GM18499 (cell line): ENCODE measurements at regions not wholly inside any gene's neighbourhood (a gene's known extent, or its start where the extent isn't known, plus 50 kb on each side); places are given as distances from the start of the nearest gene placed in this dataset.
A peak's percentile ranks its signal among the peaks of the same experiment; 100 is the strongest.

Experiments used
- ATAC-seq: cut with Tn5 transposase; IDR thresholded peaks from one replicate; pipeline ENCODE4 v1.9.1; 2021; ENCODE audit warnings: moderate number of reproducible peaks; ENCODE audit not compliant: insufficient read depth, unreplicated experiment

DNA sequence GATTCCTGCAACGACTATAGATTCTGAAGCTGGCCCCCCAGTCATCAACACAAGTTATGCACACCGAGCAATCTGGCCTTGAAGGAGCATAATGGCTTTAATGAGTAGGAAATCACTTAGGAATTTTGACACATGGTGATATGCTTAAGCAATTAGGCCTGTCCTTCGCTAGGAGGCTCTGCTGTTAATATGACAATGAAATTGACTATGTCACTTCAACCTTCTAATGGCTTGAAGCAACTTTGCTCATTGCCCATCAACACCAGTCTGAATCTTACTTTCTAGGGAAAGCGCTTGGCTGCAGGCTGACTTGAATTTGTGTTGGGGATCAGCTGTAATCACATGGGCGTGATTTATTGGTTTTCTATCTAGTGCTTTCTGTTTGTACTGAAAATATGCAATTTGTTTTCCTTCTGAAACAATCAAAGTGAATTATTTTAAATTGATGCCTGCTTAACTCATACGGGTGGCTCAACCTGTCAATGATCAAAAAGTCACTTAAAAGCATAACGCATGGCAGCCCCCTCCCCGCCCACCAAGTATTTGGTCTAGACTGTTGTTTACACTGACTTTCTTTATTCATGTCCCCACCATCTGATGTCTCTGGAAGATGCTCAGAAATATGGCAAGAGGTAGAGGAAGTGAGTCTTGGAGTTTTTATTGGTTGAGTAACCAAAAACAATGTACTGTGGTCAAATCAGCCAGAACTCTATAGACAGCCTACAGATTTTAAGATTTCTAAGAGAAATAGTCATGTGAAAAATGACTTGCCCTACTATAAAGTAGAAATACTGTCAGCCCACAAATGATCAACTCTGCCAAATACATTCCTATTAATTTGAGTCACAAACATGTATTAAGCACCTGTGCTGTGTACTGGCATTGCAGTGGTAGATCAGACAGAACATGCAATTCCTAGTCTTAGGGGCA, 344.9 kb downstream of the RBM43 start:
- ATAC-seq, result peak; percentile 72

DNA sequence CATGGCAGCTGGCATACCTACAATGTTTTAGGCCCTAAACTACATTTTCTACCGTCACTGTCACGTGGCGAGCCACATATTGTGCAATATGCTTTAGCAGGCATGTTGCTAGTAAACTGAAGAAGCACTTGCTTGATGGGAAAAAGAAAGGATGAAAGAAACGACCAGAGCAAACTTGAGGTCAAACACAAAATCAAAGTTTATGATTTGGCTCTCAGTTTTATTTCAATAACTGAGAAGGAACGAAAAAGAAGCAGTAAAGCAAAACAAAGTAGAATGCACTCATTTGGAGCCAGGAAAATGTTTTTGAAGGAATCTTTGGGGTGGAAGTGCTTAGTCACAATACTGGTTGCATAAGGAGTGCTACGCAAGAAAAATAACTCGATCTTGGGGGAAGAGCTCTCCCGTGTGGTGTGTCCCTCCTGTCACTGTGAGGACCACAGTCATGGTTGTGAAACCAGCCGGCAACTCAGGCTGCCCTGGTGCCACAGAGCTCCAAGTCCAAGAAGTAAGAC, 349.8 kb downstream of the RBM43 start:
- ATAC-seq, result no peak

DNA sequence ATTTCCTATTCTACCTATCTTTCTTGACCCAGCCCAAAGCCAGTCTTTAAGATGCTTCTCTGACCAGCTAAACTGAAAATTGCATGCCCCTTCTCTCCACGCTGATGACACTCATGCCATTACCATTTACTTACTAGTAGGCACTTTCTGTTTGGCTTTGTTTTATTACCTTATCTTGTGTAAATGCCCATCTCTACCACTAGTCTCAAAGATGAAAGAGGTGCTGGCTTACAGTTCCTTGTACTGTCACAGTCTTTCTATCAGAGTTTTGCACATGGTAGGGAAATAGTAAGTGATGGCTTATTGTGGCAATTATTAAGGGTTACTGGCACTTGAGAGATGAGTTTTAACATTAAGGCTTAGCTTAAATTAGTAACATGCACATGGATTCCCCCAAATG, 352.1 kb downstream of the RBM43 start:
- no peak for ATAC-seq

DNA sequence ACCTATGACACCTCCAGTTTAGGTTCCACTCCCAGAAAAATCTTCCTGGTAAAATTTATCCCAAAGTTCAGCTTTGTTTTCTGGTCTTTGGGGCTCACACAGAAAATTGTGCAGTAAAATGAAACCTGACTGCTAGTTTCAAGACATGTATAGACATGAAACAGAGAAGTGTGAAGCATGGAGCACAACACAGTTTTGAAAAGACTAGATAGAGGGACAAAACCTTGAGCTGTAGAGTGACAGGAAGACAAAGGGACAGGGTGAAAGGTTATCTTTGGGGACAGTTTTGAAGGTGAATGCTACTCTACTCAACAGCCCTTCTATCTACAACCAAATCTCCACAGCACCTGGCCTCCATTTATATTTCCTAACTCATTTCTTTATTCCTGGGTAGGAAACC, 352.6 kb downstream of the RBM43 start:
- ATAC-seq, result peak; percentile 60

DNA sequence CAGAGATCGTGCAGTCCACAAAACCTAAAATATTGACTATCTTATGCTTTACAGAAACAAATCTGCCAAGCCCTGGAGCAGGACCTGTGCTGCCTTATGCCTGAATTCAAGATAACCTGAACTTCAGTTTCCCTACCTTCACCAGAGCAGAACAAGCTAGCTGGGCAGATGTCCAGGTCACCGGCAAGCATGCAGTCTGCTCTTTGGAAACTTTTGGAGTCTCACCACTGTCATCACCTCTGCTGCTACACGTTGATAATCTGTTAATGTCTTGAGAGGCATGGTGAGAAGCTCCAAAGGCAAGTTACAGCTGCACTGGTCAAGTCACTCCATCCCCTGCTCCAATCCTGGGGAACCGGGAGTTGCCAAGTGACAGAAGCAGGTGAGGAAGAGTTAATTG, 354.2 kb downstream of the RBM43 start:
- no peak for ATAC-seq

DNA sequence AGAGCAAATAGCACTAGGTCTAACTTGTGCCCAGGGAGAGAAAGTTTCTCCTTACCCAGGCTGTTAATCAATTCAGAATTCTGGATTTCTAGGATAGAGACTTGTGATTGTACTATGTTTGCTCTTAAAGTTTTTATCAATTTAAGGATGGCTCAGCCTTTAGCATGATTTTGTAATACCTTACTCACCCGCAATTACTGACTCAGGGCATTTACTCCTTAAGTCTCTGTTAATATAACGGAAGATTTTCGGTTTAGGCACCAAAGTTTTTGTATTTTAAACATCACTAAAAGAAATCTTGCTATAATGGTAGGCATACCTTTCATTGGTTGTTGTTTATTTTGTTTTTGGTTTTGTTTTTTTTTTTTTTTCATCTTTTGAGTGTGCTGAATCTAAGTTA, 358.2 kb downstream of the RBM43 start:
- no peak for ATAC-seq

DNA sequence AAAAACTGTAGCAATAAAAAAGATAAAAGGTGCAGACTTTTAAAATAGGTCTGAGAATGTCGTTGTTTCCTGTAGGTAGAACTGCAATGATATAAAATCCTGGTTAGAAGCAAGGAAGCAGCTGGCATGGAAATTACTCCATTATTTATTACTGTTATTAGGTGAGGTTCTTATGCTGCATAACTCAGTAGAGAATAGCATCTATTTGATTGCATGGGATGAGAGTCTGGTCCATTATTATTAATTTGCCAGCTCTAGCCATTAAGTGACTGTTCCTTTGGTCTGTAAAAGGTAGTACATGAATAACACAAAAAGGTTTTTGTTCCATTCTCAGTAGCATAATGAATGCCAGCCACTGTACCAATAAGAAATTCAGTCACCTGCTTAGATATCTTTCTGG, 358.6 kb downstream of the RBM43 start:
- no peak for ATAC-seq

DNA sequence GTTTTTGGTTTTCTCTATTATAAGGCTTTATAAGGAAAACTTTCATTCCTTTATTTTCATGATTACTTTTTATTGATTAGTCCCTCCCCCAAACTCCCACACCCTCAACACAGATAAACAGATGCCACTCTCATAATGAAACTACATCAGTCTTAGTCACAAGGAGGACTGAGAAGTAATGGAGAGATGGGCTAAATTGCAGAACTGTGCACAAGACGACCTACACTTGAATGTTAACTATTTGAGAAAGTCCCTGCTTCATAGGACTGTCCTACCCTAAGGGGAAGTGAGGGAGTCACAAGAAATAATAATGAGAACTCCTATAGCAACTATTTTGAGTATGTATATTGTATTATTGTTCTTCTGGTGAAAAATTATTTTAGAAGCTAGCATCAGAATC, 360.8 kb downstream of the RBM43 start:
- no peak for ATAC-seq

DNA sequence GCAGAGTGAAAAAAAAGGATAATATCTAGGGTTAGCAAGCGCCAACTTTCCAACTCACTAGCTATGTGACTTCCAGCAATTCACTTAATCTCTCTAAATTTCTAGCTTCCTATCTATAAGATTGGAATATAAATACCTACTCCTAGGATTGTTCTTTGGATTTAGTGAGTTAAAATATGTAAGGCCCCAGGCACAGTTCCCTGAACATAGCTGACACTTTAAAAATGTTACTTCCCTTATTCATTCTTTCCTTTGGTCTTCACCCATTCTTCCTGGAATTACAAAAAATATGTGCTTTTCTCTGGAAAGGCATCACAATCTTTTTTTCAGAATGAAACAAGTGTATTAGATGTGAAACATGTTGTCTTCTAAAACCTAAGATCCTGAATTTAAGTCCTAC, 365.7 kb downstream of the RBM43 start:
- no peak for ATAC-seq

DNA sequence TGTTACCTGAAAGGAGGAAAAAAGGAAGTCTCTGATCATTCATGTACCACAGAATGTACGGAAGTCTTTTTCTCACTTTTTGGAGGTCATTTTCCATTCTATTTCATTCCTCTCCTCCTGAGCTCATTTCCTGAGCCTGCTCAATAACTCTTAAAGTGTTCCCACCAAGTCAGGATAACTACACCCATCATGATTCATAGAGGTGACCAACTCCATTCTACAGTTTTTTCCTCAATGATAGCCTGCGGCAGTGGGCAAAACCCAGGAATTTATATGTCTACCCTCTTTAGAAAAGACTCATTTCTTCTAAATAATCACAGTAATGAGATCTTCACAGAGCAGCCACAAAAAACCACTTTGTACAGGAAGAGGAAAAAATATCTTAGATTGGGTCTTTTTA, 372.5 kb downstream of the RBM43 start:
- no peak for ATAC-seq

DNA sequence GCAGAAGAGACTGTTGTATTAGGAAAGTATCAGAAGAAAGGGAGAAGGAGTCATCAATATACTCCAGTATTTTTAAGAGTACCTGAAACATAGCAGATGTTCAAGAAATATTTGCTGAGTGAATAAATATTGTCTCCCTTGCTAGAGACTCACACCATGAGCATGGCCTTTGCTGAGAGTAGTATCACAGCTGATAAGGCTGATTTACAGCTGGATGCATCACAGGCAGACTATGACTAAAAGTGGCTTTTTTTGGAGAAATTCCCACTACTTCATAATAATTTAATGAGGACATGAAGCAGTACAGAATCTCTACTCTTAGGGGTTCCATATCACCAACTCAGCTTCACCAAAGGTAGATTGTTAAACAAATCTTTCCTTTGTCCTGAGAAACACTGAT, 373.3 kb downstream of the RBM43 start:
- no peak for ATAC-seq

DNA sequence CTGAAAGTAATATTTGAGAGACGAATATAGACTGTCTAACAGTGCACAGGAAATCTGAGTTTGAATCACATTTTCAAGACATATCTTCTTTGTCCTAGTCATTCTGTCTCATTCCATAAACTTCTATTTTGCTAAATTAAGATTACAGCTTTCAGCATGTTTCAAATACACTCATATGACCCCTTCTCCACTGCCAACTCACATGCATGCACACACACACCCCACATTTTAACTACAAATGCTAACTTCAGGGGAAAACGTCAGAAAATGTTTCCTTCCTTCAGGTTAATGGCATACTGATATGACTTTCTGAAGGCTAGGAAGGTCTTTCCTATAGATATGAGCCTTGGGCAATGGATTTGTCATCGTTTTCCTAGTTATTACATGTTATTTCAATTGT, 373.7 kb downstream of the RBM43 start:
- ATAC-seq, result no peak

DNA sequence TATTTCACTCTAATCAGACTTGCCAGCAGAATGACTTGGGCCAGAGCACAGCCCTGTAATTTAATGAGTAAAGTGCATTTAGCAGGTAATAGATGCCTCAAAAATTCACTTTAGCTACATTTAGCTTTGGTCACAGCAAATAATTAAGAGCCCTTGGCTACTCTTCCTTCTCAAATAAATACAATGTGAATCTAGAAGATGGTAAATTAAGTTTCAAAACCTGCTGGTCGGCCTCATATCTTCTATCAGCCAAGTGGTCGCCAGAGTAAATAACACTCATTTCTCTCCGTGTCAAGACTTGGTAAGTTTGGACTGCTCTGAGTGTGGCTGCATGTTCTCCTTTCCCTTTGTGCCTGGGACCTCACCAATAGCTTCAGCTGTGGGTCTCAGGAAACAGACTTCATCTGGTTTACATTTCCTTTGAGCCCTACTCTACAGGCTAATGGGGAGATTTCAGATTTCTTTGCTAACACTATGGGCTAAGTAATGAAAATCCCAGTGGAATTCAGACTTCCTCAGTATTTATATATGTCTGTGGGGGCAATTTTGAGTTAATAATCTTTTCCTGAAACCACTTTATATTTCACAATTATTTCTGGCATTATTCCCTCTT, 375.8 kb downstream of the RBM43 start:
- no peak for ATAC-seq

DNA sequence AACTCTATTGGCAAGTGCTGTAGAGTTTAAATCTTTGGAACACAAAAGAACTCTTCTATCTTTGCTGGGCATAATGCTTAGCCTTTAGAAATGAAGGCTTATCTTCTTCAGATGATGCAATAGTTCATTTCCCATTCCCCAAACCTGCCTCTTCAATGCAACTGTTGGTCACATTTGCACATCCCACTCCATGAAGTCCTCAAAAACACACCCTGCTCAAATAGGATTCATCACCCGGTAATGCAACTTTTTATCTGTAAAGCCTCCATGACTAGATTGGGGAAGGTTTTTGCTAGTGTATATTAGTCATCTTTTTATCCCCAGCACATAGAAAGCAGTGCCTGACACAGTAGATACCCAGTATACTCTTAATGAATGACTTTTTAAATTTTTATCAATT, 376.4 kb downstream of the RBM43 start:
- no peak for ATAC-seq

DNA sequence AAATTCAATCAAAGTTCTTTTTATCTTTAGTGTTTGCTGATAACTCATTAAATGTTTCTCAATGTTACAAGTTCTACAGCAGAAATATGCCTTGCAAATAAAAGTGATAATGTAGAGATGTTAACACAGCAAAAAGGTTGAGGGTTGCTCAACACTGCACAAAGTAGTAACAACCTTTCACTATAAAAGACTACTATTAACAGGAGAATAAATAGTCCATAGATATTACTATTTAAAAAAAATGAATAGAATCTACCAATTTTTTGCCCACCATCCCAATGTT, 378.1 kb downstream of the RBM43 start:
- no peak for ATAC-seq

DNA sequence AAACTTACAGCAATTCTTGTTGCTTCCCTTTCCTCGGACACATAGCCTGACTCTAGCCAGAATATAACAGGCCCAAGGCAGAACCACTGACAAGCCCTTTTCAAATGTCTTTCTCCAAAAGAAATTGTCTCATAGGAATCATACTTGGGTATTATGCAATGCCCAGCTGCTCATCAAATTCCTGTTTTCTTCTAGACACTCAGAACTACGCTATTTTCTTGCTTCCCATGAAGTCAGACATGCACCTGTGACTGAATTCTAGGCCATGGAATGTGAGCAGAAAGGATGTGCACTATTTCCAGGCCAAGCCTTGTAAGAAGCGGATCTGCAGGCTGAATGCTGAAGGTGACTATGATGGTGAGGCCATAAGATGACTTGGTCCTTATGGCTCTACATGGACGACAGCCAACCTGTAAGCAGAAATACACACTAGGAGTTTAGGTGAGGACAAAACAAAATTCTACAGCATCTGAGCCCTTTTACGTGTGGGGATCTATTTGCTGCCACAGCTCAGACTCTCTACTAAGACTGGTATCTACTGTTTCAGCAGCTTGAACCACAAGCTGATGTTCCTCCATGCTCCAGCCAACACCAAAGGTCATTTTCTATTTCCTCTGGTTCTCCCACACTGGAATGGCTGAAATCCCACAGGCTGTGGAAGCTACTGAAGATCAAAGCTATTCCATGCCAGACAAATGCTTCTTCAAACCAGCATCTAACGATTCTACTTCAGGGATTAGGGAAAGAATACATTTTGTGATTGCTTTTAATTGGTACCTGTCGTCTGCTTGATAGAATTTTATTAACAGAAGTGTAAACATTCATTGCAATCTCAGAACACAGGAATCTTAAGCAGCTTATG, 378.7 kb downstream of the RBM43 start:
- ATAC-seq, result no peak

DNA sequence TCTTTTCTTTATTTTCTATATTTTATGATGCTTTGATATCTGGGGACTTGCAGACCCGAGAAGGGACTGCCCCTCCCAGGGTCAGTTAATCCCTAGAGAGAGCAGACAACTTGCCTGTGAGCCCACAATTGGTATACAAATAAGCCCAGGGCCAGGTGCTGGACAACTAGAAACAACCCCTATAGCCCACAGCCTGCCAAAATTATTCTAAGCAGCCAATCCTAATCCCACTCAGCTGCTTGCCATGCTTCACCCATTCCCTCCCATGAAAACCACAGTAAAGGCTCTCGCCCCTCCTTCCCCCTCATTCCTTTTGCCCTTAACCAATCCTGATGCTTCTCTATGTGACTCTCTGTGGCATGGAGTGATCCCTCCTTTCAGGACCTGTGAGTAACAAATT, 380.7 kb downstream of the RBM43 start:
- no peak for ATAC-seq

DNA sequence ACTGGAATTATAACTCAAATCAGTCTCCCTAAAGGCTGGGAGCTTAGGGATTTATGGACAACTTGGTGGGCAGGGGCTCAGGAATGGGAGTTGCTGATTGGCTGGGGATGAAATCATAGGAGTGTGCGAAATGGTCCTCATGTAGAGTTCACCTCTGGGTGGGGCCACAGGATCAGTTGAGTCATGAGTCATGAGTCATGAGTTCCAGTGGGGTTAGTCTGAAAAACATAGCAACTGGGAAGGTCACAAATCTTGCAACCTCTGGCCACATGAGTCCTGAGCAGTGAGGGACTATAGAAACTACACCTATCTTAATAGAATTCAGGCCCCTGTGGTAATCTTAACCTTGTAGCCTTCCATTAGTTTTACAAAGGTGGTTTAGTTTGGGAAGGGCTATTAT, 383.3 kb downstream of the RBM43 start:
- no peak for ATAC-seq

DNA sequence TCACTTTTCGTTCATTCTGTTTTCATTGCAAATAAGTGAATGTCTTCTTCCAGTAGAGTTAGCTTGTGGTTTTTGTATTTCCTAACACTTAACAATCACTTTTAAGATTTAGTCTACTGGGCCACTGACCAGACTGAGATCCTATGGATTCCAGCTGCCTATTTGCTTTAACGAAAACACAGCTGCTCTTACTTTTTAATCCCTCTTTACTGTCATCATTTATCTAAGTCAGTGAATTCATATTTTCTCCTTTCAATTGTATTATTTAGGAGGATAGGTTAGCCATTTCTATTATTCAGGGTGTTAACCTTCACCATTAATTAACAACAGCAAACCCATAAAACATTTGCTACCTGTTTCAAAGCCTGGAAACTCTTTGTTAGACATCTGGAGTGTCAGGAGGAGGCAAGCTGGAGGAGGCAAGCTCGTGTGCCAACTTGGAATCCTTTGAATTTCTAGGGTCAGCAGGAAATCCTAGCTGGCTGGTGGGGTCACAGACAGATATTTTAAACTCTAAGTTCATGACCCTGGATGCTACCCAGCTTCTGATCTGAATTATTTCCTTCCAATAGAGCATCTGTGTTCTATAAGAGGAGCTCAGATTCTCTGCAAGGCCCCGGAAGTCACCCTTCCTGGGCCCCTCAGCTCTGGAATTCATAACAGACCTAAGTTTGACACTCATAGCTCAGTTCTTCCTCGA, 385.3 kb downstream of the RBM43 start:
- ATAC-seq, result no peak

DNA sequence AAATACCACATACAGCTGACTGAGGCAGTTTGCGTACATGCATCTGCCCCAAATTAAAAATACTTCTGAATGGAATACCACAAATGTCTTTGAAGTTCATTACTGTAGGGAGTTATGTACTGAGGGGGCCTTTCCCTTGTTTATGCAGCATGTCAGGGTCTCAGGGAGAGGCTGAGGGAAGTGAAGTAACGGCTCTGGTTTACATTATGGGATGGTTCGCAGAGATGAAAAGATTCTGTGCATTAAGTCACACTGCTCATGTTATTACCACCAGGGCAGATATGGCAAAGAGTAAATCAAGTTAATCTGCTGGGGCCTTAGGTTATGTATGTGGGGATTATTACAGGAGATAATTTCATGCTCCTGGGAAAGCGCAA, 385.9 kb upstream of the RND3 start:
- no peak for ATAC-seq
